GM18868 (cell line): ENCODE measurements at regions not wholly inside any gene's neighbourhood (a gene's known extent, or its start where the extent isn't known, plus 50 kb on each side); places are given as distances from the start of the nearest gene placed in this dataset.
"Not testable (repeated sequence)": the region's sequence is repeated elsewhere in the genome, so short reads cannot be mapped to it uniquely, and the experiment has no call there.

Experiments
- ATAC-seq: cut with Tn5 transposase; IDR thresholded peaks from one replicate; pipeline ENCODE4 v1.9.1; 2021; ENCODE audit warnings: mild to moderate bottlenecking, moderate library complexity; ENCODE audit not compliant: unreplicated experiment

DNA sequence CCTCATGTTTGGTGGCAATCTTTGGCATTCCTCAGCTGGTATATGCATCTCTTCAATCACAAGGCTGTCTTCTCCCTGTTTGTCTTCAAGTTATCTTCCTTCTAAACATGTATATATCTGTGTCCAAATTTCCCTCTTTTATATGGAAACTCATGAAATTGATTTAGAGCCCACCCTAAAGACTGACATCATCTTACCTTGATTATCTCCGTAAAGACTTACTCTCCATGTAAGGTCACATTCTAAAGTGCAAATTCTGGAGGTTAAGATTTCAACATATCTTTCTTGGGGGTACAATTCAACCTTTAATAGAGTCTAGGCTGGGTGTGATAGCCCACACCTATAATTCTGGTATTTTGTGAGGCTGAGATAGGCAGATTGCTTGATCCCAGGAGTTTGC is 215.8 kb upstream of the LRRC4C start:
- no peak for ATAC-seq

DNA sequence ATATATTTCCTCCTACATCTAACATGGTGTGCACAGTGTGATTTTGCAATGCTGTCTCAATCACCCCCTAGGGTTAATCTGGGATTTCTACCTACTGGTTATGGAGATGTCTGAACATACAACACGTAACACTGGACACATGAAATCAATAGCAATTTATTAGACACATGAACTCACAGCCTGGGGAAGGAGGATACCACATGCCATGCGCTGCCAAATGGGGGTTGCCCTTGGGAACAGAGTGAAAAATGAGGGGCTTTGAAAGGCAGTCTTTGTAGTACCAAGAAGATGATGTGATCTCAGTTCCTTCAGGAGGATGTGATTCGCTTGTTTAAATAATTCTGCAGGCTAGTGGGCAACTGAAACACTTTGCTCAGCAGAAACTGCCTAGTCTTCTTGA is 253.6 kb upstream of the LRRC4C start:
- no peak for ATAC-seq

GRCh38 chr11:41714101-41714500 is 254.6 kb upstream of the LRRC4C start:
- no peak for ATAC-seq

DNA sequence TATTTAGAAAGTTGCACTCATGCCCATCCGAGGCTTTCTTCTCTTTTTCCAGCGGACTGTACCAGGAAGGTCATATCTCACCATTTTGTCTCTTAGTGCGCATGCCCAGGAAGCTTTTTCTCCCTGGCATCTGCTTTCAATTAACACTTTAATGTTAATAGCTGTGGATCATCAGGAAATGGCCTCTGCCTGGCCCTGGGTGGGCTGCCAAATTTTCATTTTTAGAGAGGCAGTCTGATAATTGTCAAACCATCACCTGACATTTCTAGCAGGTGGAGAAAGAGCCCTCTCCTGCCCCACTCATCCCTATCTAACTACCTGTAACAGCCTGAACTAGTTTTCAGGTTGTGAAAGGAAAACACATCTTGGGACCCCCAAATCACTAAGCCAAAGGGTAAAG is 257.4 kb upstream of the LRRC4C start:
- ATAC-seq: no peak

DNA sequence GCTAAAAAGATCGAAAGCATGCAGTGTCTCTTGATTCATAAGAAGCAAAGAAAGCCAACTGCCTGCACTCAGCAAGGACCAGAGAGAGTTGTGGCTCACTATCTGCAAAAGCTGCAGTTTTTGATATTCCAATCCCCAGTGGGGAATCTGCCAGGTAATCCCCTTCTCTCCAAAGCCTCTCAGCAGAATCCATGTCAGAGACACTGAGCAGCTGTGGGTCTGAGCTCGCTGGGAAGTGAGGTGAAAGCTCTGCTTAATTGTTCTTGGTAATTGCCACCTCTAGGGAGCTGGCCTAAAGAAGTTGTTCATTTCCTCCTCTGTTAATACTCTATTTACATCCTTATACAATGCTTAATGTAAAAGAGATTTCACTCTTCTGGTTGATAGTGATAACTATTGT is 261.3 kb upstream of the LRRC4C start:
- ATAC-seq: no peak

- ATAC-seq: not testable (repeated sequence)
Measured at GRCh38 chr11:41728161-41728560, 268.7 kb upstream of the LRRC4C start.

DNA sequence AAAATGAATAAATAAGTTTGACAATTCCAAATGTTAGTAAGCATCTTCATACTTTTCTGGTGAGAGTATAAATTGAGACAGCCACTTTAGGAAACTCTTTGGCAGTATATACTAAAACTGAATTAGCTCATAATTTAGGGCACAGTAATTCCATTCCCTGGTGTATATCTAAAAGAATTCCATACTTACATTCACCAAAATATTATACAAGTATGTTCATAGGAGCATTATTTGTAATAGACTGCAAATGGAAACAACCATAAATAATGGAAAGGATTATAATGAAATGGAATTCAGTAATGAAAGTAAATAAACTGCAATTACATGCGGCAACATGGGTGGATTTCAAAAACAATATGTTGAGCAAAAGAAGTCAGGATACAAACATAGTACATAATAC is 315.8 kb upstream of the LRRC4C start:
- ATAC-seq: no peak

DNA sequence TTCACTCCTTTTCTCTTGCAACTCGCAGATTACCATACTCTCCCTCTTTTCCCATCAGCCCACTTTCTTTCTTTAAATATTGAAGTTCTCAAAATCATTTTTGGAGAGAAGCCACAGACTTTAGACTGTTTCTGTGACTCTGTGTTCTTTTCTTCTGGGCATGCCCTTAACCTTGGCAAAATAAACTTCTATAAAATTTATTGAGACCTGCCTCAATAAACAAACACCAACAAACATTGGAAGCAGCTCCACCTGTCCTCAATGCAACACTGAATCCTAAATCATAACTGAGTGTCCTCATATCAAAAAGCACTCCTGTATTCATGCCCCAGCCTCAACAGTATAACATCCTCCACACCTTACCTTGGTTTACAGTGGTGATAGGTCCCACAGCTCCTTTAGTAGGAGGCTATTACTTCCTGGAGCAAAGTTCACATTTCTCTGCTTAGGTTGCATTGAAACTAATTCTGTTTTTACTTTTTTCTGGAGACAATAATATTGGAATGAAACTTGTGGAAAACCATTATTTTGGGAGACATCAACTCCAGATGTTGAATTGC is 320.0 kb upstream of the LRRC4C start:
- no peak for ATAC-seq

DNA sequence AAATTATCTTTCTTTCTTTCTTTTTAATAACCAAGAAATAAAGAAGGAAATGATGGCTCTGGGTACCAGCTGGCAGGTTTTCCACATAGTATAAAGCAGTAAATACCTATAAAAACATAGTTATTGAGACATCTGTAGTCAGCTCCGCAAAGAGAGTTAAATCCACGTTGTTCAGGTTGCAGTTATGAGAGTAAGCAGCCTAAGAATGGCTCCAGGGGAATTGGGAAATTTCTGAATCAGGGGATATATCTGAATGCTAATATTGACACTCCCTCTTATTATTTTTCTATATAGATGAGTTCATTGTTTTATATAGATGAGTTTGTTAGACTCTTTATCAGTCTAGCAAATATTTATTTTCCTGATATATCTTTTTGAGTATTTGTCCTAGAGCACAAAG is 322.0 kb upstream of the LRRC4C start:
- ATAC-seq: no peak

DNA sequence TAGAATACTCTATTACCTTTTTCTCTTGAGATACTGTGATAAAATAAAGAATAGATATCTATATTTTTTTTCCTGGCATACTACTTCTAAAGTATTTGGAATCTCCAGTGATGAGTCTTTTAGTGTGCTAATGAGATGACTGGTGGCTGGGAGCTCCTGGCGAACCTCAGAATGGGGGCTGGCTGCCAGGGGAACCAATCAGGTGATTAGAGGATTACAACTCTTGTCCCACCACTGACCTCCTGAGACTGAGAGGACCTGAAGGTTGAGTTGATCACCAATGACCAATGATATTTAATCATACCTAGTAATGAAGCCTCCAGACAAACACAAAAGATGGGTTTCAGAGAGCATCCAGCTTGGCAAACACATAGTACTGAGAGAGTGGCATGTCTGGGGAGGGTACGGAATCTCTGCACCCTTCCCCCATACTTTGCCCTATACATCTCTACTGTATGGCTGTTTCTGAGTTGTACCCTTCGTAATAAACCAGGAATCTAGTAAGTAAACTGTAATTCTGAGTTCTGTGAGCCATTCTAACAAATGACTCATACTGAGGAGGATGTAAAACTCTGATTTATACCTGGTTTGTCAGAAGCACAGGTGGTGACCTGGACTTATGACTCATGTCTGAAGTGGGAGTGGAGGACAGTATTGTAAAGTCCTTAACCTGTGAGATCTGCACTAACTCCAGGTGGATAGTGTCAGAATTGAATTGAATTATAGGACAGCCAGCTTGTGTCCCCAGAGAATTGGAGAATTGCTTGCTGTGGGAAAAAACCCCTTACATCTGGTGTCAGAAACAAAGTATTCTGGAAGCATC is 325.3 kb upstream of the LRRC4C start:
- ATAC-seq: no peak

GRCh38 chr11:41786087-41786486 is 326.6 kb upstream of the LRRC4C start:
- no peak for ATAC-seq

DNA sequence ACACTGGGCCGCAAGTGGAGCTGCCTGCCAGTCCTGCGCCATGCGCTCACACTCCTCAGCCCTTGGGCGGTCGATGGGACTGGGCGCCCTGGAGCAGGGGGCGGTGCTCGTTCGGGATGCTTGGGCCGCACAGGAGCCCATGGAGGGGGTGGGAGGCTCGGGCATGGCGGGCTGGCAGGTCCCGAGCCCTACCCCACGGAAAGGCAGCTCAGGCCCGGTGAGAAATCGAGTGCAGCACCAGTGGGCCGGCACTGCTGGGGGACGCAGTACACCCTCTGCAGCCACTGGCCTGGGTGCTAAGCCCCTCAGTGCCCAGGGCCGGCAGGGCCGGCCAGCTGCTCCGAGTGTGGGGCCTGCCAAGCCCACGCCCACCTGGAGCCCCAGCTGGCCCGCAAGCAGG is 328.7 kb upstream of the LRRC4C start:
- ATAC-seq: no peak

DNA sequence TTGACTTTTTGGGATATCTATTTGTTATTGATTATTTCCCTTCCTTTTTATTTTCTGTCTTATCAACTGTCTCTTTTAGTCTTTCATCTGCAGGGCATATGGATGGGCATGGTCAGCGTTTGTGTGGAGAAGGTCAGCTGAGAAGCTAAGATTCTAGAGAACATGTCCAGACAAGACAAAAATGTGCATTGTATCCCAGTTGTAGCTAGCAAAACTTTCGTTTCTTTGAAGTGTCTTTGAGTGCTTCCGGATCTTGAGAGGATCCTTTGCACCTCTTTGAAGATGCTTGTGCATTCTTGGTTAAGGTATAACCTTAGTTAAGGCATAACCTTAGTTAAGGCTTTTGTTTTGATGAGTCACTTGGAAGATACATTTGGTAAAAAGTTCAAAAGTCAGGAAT is 329.9 kb upstream of the LRRC4C start:
- no peak for ATAC-seq

GRCh38 chr11:41795004-41795403 is 335.6 kb upstream of the LRRC4C start:
- no peak for ATAC-seq

GRCh38 chr11:41799754-41800153 is 340.3 kb upstream of the LRRC4C start:
- ATAC-seq: no peak

DNA sequence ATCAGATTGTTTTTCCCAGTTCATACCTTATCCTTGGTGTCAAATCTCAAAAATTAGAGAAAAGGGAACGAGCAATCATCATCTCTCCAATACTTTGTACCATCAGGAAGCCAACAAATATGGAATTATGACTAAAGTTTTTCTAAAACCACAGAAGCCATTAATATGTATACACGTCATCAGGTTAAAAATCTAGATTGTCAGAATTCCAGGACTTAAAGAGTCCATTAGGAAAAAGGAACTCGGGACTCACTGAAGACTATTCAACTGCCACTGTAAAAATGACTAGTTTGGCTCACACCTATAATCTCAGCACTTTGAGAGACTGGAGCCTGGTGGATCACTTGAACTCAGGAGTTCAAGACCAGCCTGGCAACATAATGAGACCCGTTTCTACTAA is 344.4 kb upstream of the LRRC4C start:
- ATAC-seq: no peak

DNA sequence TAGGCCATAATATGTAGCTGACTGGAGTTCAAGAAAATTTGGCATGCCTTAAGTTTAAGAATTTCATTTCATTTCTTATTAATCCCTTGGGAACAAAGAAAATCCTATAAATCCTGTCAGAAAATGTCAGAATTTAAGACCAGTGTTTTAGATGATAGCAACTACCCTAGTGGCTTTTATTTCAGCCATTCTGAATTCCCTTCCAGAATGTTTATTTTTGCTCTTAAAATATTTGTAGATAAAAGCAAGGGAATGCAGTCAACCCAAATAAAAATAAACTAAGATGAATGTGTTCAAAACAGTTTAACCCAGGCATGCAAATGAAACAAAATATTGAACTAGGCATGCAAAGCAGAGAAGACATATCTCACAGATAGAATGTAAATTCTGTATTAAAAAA is 356.9 kb upstream of the LRRC4C start:
- no peak for ATAC-seq

- not testable (repeated sequence) for ATAC-seq
Measured at GRCh38 chr11:41824287-41824686, 364.8 kb upstream of the LRRC4C start.

- ATAC-seq: no peak
Measured at GRCh38 chr11:41826085-41826484, 366.6 kb upstream of the LRRC4C start.

- no peak for ATAC-seq
Measured at GRCh38 chr11:41836431-41836830, 377.0 kb upstream of the LRRC4C start.

DNA sequence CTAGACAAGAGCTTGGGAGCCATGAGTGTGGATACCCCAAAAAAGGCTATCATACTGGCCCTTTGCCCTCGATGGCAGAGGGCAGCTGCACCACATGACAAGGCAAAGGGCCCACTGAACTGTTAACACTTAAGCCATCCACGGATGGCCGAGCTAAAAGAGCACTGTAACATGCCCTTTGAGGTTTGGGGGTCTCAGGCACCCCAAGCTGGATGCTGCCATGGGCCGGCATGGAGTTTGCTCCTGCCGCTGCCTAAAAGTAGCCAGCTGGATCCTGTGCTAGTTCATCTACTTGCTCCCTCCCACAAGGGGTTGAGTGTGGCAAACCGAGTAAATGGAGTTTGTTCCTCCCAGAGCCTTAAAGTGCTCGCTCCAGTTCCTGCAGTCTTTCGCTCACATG is 383.2 kb upstream of the LRRC4C start:
- no peak for ATAC-seq

DNA sequence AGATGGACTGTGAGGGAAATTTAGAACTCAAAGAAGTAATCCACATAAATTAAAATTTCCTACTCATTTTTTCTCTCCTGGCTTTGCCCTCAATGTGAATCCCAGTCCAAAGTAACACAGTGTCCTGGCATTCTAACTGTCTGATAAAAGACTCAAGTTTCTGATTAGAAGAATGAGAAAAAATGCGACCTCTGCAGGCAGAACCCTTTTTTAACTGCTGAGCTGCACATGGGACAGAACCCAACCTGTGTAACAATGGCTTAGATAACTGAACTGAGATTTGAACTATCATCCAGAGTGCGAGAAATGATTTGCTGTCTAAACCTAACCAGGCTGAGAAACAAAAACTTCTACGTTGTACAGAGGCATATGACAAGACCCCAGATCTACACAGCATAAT is 385.6 kb upstream of the LRRC4C start:
- no peak for ATAC-seq

DNA sequence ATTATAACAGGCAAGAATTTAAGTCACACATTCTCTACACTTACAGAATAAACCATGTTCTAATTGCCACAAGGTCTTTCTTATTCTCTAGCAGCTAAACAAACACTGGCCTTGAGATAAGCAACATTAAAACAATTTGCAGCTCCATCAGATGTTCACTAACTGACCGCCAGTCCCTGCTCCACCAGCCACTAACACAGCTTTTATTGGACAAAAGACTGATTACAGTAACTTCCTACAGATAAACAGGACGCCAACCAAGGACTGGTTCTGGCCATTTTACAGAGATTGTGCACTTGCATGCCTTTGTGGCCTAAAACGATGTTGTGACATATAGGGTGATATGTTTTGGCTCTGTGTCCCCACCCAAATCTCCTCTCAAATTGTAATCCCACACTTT is 388.9 kb upstream of the LRRC4C start:
- no peak for ATAC-seq
